ENCODE measurements at regions not wholly inside any gene's neighbourhood (a gene's known extent, or its start where the extent isn't known, plus 50 kb on each side); places are given as distances from the start of the nearest gene placed in this dataset.

GRCh38 chr18:45228796-45229388 lies 386.4 kb upstream of the SLC14A2 start:
- no peak for TF ChIP-seq POLR2AphosphoS5 (IDR thresholded peaks at IDR 0.05; ENCODE audit: borderline replicate concordance, low read depth, low read length)
- no peak for TF ChIP-seq EZH2 (IDR thresholded peaks at IDR 0.05)
- TF ChIP-seq FOXP2 (optimal IDR thresholded peaks at IDR 0.05; ENCODE audit: control extremely low read depth, extremely low read length, insufficient read depth), result no peak
